ENCODE measurements at regions not wholly inside any gene's neighbourhood (a gene's known extent, or its start where the extent isn't known, plus 50 kb on each side); places are given as distances from the start of the nearest gene placed in this dataset.

DNA sequence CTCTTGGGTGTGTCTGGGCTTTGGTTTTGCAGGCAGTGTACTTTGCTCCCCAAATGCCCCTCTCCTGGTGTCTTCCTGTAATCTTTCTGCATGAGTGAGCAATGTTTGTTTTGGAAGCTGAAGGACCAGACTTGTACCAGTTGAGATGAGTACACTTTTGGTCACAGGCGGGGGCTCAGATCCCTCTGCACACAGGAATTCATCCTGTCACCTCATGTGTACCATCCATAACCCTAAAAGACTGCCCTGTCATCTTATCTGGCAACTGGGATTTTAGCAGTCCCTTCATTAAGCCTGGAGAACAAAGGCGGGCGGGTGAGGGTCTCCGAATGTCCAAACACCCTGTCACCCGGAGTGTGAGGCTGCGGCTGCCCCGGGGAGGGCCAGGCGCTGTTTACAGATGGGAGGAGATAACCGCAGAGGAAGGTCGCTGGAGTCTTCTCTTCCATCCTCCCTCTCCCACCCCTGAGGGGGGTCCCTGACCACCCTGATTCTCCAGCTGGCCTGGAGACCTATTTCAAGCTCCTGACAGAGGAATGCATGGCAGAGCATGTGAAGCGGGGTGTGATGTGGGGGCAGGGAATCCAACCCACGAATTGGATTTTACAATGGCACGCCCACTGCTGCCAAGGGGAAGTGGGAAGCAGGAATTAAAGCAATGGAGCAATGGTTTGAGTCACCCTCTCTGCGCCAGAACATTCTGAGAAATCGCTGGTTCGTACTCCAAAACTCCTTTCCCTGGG lies 158.2 kb upstream of the MYCN start:
- no peak for DNase-seq

DNA sequence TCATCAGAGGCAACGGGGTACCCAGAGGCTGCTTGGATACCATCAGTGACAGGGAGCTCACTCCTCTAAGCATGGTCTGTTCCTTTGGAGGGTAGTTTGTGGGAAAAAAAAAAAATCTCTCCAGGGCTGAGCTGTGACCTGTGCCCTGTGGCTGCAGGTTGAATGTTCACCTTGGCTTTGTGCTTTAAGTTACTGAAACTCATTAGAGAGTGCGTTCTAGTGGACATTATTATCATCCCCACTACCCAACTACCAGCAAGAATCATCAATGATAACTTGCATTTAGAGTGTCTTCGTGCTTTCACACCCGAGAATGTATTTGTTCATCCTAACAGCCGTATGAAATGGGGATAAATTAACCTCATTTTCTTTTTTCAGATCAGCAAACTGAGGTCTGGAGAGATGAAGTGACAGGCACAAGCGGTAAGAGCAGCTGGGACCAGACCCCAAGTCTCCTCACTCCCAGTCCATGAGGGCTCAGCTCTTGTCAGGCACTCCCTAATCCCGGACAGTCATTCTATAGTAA lies 157.5 kb upstream of the MYCN start:
- no peak for DNase-seq

DNA sequence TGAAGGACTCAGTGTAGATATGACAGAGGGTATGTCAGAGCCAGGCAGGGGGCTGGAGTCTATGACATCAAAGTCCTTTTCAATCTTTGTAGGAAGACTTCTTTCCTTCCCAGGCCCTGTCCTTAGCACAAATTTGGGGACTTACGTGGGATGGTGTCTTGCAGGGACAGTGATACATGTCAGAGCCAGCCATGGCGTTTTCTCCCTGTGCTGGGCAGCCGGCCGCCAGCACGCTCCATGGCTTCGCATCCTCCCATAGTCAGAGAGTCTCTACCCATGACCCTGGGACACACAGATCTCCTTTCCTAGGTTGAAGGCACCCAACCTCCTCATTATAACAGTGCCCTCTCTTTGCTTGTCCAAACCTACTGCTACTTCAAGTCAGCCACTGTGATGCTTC lies 156.9 kb upstream of the MYCN start:
- no peak for DNase-seq

DNA sequence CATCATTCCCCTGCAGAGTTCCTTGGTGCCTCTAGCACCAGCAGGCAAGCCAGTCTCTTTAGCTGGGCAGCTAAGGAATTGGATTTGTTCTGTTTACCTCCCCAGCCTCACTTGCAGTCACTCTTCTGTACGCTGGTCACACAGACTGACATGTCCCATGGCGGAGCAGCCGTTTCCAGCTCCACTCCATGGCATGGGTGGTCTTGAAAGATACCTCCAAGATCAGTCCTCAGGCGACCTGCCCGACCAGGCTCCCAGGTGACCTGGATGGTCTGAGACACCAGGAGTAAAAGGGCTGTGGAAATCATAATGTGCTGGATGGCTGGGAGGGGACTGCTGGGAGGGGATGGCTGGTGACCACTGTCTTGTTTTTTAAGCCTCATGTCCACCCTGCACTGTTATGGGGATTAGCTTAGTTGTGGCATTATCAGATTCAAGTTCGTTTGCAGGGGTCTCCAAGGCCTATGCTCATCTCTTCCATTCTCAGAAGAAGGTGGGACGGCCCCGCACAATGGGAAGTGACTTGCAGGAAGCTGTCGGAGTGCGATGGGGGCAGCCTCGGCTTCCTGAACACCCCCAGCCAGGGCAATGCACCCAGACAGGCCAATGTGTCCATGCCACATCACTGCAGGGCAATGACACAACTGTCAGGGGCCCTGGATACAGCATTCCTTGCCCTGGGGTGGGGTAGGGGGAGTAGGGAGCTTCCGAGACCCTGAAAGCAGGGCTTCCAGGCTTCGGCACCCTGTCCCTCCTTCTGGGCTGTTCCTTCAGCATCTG lies 156.1 kb upstream of the MYCN start:
- no peak for DNase-seq

DNA sequence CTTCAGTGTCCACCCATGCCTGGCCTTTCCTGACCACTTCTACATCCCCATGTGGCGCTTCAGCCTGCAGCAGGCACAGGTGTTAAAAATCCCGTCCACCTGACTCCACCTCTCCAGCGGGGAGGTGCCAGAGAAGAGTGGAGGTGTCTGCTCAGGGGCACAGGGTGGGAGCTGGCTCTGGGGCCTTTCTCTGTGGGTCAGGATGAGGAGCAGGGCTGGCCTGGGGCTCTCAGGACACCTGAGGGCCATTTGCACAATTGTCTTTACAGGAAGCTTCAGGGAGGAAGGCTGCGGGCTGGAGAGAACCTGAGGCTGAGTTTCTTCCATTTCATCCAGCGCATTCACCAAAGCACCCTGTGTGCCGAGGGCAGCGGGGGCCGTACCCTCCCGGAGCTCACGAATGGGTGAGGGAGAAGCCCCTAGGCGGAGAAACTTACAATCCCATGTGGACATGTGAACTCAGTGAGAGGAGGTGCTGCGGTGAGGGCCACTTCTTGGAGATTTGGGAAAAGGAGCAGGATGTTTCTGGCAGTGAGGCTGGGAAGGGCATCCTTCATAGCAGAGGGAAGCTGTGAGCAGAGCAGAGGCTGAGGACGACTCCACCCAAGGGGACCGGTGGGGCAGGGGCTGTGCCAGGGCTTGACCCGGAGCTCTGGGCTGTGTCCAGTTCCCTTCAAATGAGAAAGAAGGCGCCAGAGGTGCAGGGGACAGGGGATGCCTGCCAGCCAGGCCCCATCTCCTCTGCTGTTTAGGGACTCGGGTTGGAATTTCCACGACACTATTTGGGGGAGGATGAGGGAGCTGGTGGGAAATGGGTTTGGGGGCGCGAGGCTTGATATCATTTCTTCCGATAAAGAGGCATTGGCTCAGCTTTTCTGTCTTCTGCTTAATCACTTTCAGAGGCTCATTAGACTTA lies 155.2 kb upstream of the MYCN start:
- no peak for DNase-seq

DNA sequence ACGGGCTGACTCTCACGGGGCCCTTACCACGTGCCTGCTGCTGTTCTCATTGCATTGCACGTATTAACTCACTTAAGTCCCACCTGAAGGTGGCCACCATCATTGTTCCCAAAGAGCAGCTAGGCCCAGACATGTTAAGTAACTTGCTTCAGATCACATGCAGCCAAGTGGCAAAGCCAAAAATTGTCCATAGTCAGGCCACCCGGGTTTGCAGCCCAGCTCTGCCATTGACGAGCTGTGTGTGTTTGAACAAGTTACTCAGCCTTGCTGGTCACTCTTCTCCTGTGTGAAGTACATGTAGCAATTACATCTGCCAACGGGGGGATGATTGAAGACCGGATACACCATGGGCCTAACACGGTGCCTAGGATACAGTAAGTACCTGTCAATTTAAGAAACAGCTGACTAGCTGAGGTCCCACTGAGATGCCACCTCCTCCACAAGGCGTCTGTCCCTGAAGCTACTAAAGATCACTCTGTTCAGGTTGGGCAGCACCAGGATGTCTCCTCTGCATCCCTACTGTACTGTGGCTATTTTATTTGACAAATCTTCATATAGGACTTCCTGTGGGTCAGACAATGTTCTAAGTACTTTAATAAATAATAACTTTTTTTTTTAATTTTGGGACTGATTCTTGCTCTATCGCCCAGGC lies 154.2 kb upstream of the MYCN start:
- no peak for DNase-seq

DNA sequence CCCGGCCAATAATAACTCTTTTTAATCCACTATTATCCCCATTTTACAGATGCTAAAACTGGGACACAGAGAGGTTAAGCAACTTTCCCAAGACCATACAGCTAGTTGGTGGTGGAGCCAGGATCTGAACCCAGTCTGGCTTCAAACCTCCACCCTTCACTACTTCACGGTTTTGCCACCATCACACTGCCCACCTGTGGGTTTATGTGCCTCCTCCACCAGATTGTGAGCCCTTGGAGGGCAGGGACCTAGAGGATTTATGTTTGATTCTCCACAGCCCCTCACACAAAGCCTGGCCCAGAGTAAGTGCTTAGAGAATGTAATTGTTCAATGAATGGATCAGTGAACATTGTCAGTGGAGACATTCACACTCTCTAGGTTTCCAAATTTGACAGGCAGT lies 153.4 kb upstream of the MYCN start:
- DNase-seq, result no peak

DNA sequence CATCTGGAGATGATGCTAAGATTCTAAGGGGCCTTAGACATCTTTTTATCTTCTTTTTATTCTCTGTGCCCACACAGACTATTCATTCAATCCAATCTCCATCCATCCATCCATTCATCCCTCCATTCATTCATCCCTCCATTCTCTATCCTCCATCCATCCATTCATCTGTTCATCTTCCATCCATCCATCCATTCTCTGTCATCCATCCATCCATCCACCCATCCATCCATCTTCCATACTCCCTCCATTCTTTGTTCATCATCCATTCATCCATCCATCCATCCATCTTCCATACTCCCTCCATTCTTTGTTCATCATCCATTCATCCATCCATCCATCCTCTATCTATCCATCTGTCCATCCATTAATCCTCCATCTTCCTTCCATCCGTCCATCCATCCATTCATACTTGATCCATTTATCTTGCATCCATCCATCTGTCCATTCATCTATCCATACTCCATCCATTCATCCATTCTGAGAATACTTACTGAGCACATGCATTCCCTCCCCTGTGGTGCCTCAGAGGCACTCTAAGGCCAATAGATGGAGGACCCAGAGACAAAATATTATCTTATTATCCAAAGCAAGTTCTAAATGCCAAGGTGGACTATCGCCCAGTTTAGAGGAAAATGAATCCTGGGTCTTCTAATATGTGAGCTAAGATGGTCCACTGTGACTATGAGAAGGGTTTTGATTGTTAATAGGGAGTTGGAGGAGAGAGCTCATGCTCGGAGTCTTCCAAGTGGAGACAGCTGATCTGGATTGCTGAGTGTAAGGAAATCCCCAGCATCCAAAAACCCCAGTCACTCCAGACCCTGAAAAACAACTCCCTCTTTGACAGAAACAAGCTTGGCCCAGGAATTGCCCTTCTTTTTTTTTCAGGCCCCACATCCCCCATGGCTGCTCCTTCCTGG lies 152.6 kb upstream of the MYCN start:
- DNase-seq, result no peak

DNA sequence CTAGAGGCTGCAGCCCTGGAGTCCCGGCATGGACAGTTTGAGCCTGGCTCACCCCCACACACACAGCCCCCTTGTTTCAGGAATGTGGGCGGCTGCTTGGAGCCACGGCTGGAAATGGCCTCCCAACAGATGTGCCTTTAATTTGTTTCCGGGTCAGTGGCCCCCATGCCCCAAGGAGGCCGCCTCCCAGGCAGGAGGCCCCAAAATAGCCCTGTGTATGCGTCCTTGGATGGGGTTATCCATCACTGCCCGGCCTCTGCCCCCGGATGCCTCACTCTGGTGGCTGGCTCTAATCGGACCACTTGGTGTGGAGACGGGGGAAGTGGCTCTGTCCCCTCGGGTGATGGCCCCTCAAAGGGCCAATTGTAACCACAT lies 151.9 kb upstream of the MYCN start:
- no peak for DNase-seq

DNA sequence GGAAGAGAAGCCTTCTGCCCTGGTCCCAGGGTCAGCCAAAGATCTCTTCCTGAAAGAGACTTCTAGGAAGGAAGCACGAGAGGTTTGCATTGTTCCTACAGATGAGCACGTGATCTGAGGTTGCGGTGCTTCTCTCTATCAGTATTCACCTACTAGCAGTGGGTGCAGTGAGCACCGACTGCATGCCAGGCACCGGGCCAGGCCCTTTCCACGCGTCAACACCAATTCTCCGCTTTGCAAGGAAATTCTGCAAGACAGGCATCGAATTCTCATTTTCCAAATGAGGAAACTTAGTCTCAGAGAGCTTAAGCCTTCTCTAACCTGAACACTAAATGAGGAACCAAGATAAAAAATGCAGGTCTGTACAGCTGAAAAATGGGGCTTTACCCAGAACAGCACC lies 151.5 kb upstream of the MYCN start:
- no peak for DNase-seq

DNA sequence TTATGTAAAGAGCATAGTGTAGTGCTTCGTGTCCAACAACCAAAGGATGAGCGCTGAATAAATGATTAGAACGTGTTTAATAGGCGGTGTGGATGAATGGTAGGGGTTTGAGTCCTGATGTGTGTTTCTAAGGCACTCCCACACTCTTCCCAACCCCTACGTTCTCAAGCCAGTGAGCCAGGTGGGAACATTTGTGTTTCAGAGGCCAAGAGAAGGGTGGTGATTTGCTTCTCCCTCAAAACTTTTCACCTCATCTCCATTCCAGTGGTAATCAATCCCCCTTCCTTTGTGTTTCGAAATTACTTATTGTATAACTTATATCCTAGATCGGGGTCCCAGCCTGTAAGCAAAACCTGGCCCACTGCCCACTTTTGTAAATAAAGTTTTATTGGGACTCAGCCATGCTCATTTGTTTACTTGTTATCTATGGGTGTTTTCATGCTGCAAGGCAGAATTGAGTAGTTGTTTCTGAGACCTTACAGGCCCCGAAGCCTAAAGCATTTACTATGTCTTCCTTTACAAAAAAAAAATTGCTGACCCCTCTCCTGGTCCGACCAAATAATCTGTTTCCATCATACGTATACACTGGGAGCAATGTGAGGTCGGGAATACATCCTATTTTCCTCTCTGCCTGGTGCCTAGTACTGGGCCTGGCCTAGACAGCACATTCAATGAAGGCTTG lies 150.8 kb upstream of the MYCN start:
- DNase-seq, result no peak

DNA sequence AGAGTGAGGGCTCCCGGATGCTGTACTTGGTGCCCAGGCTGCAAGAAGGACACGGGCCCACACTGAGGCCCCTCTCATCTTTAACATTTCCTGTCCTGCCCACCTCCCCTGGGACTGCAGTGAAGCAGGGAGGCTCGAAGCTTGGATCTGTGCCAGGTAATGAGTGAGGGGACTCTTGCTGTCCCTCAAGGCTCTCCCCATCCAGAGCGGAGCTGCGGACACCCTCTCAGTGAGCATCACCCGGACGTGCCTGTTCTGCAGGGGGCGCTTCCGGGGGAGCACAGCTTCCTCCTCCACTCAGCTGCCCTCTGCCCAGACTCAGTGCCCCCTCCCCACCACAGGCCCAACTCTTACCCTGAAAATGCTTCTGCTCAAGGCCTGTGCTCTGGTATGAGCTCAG lies 150.0 kb upstream of the MYCN start:
- no peak for DNase-seq

DNA sequence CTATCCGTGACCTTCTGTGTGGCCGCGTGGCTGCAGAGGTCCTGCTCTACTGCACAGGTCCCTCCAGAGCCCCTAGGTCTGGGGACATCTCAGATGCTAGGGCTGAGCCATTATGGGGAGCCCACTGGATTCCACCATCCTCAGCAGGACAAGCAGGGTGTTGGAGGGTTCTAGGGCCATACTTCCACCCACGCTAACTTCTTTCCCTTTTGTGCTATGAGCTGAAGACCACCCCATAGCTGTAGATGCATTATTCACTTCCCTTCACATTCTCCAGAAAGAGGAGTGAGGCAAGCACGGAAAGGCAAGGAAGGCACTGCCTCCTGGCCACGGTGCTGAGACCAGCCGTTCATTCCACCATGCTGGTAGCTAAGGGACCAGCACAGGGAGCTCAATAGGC lies 149.5 kb upstream of the MYCN start:
- DNase-seq, result no peak

DNA sequence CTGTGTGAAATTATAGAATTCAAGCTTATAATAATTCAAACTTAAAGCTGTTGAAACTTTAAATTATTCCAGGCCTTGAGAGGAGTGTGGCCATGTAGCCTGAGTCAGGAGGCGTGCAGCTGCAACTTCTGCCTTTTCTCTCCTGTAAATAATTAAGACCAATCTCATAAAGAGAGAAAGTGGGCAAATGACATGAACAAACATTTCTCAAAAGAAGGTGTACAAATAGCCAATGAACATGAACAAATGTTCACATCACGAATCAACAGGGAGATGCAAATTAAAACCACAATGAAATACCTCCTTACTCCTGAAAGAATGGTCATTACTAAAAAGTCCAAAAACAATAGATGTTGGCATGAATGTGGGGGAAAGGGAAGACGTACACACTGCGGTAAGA lies 149.1 kb upstream of the MYCN start:
- no peak for DNase-seq

DNA sequence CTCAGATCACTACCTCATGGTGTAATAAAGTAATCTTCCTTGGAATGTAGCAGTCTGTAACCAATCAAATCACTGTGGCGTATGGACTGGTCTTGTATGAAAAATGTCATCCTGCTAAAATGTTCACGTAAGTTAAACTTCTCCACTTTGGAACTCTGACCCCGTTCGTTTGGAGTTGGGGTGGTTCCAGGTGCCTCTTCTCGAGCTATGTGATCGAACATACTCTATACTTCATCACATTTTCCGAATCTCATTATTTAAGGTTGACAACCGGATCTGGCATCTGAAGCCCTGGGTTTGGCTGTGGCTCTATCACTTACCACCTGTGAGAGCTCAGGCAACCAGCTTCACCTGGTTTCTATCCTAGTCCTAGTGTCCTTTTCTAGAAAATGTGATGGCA lies 148.0 kb upstream of the MYCN start:
- no peak for DNase-seq

DNA sequence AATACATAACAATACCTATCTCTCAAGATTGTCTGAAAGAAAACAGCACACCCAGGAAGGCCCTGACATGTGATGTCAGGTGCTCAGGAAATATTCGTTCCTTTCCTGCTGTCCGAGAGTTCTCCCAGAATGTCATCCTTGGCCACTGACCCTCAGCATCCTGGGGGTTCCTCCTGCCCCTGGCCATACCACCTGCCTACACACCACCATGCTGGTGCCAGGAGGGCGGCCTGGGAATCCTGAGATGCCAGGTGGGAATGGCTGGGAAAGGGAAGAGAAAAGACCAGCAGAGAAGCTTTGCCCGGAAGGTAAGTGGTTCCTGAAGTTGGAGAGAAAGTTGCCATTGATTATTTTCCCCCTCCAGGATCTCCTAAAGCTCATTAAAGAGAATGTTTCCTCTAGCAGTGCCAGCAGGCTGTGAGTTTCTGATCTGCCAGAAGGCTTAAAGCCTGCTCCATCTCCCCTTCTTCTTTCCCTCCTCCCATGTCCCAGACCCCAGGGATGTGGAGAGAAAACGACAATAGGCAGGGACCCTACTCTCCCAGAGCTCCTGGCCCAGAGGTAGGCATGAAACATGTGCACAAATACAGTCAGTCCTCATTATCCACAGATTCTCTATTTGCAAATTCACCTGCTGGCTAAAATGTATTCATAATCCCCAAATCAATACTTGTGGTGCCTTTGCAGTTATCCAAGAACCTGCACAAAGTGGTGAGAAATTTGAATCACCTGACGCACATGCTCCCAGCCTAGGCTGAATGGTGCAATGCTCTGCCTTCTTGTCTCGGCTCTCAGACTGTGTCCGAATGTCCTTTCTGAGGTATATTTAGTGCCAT lies 147.1 kb upstream of the MYCN start:
- no peak for DNase-seq

DNA sequence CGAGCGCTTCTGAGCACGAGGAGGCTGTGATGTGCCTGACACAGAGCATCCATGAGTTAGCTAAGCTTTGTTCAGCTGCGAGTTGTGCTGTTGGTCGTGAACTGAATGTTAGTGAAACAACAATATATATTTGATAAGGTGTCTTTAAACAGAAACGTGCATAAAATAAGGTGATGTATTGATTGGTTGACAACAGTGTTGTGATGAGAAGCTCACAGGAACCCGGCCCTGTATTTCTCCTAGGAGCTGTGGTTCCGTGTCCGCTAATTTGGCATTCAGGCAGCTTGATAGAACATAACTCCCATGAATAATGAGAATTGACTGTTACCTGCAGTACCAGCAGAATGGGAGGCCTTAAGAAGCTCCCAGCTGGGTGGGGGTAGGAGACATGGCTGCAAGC lies 146.4 kb upstream of the MYCN start:
- DNase-seq, result no peak

DNA sequence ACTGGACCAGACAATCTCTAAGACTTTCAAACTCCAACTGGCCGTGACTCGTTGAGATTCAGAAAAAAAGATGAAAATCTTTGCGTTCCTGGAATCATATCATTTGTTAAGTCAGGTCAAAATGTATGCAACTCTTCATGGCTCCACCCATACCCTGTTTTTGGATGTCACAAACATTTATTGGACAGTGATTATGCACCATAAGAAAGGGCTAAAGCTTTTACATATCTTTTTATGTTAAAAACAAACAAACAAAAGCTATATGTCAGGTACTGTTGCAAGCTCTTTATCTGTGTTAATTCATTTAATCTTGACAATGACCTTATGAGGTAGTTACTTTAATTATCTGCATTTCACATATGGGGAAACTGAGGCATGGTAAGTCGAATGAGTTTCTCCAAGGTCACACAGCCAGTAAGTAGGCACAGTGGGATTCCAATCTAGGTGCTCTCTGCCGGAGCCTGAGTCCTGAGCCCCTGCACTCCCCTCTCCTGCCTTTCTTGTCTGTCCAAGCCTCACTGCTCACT lies 145.7 kb upstream of the MYCN start:
- DNase-seq, result no peak

DNA sequence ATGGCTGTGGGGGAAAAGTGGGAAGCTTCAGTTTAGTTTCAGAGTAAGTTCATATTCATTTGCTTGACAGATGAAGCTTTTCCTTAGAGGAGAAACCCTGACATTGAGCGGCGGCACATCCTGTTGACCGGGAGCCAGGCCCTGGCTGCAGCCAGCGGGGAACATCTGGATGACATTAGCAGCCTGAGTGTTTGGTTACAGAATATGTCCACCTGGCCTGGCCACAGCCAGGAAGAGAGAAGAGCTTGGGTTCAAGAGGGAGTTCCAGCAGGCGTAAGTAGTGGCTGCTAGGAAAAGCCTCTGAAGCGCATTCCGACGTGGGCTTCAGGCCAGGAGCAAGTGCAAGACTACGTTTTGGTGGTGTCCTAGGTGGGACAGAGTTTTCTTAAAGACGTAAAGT lies 144.9 kb upstream of the MYCN start:
- DNase-seq, result no peak
